ENCODE measurements at regions not wholly inside any gene's neighbourhood (a gene's known extent, or its start where the extent isn't known, plus 50 kb on each side); places are given as distances from the start of the nearest gene placed in this dataset.

GRCh38 chr17:77858291-77859034, 100.0 kb upstream of the TNRC6C start:
- in situ Hi-C loops (cut with HindIII; ENCODE audit: extremely low pct_ligation_motif_present, low pct_unique_long_range_greater_than_20kb): no loop called here
- TF ChIP-seq ZNF207 (IDR thresholded peaks at IDR 0.05; ENCODE audit: borderline replicate concordance) (peak; percentile 86; the same call in 1 of the 2 replicates), CEBPB (IDR thresholded peaks at IDR 0.05; ENCODE audit: borderline replicate concordance, low read depth, low read length) (no peak)
- ATAC-seq: no peak
- Histone ChIP-seq H3K9ac (ENCODE audit: insufficient read depth, low read depth, low read length) (no peak overlapping the region), H3K4me1 (ENCODE audit: insufficient read depth, low read length) (0 out of 2 replicates have a peak, but pooled peaks cover 1% of the 10 kb centered on the region), H3K27ac (ENCODE audit: extremely low read length, insufficient read depth, low read length) (no peak overlapping the region), H3K36me3 (replicated peaks in 1 of 2; ENCODE audit: control insufficient read depth in 1 of 2, insufficient read depth in 2 of 2, low read length in 2 of 2) (no peaks in the 10 kb centered on the region), H3K4me2 (ENCODE audit: low read depth, low read length) (no peak overlapping the region), H4K20me1 (ENCODE audit: insufficient read depth, low read length) (no peaks in the 10 kb centered on the region; the same call in 1 of the 2 replicates), H3K4me3 (replicated peaks in 1 of 3; ENCODE audit: insufficient read depth in 1 of 3, low read depth in 2 of 3, low read length in 3 of 3) (no peak overlapping the region), H2AFZ (ENCODE audit: low read length) (no peak overlapping the region), H3K79me2 (ENCODE audit: insufficient read depth, low read length) (no peaks in the 10 kb centered on the region), H3K27me3 (ENCODE audit: control insufficient read depth in 1 of 2, insufficient read depth in 2 of 2, low read length in 2 of 2) (peaks cover 11 to 62% of the 10 kb centered on the region in 2 experiments; a peak in 4 of 5 replicates), H3K9me3 (ENCODE audit: low read length) (no peaks in the 10 kb centered on the region)
- ChIA-PET CTCF (ENCODE audit: low intra/inter-chr PET ratio, low total read pairs) (no interaction called here), POLR2A (no interaction called here)
- WGBS (ENCODE audit: low lambda C conversion rate): 2% methylated on average over 5 of the region's 5 CpGs
- no peak for FAIRE-seq
- intact Hi-C loops (cut with micrococcal nuclease; ENCODE audit: unreplicated experiment): no loop called here
- no TSS peak for BruUV-seq (replicated peaks)
- no peak for DNase-seq (ENCODE audit: low spot score)

GRCh38 chr17:77859035-77859810, 99.3 kb upstream of the TNRC6C start:
- ATAC-seq: no peak
- intact Hi-C loops (cut with micrococcal nuclease; ENCODE audit: unreplicated experiment) (no loop called here), in situ Hi-C loops (cut with HindIII; ENCODE audit: extremely low pct_ligation_motif_present, low pct_unique_long_range_greater_than_20kb) (no loop called here)
- no peaks in the 10 kb centered on the region for H3K36me3 ChIP-seq (replicated peaks in 1 of 2; ENCODE audit: control insufficient read depth in 1 of 2, insufficient read depth in 2 of 2, low read length in 2 of 2)
- no TSS peak for BruUV-seq (replicated peaks)
- peaks cover 14 to 62% of the 10 kb centered on the region in 2 experiments; a peak in 4 of 5 replicates for H3K27me3 ChIP-seq (ENCODE audit: control insufficient read depth in 1 of 2, insufficient read depth in 2 of 2, low read length in 2 of 2)
- ChIA-PET POLR2A (no interaction called here), CTCF (ENCODE audit: low intra/inter-chr PET ratio, low total read pairs) (no interaction called here)
- no peak overlapping the region for H3K4me2 ChIP-seq (ENCODE audit: low read depth, low read length)
- FAIRE-seq: no peak
- H3K9me3 ChIP-seq (ENCODE audit: low read length): no peaks in the 10 kb centered on the region
- no peak overlapping the region for H2AFZ ChIP-seq (ENCODE audit: low read length)
- no peak overlapping the region for H3K4me3 ChIP-seq (replicated peaks in 1 of 3; ENCODE audit: insufficient read depth in 1 of 3, low read depth in 2 of 3, low read length in 3 of 3)
- H4K20me1 ChIP-seq (ENCODE audit: insufficient read depth, low read length): no peaks in the 10 kb centered on the region; the same call in 1 of the 2 replicates
- no peak overlapping the region for H3K9ac ChIP-seq (ENCODE audit: insufficient read depth, low read depth, low read length)
- H3K79me2 ChIP-seq (ENCODE audit: insufficient read depth, low read length): no peaks in the 10 kb centered on the region
- 0 out of 2 replicates have a peak, but pooled peaks cover 9% of the 10 kb centered on the region for H3K4me1 ChIP-seq (ENCODE audit: insufficient read depth, low read length)
- WGBS (ENCODE audit: low lambda C conversion rate): 6% methylated on average over 7 of the region's 7 CpGs
- no peak overlapping the region for H3K27ac ChIP-seq (ENCODE audit: extremely low read length, insufficient read depth, low read length)
- no peak for DNase-seq (ENCODE audit: low spot score)
- TF ChIP-seq ZNF136 (CRISPR knock-in tag; IDR thresholded peaks at IDR 0.05; ENCODE audit: low read depth): no peak
- no peak for TF ChIP-seq ZNF441 (CRISPR knock-in tag; IDR thresholded peaks at IDR 0.05; ENCODE audit: borderline replicate concordance)
- TF ChIP-seq ZNF414 (CRISPR knock-in tag; IDR thresholded peaks at IDR 0.05): no peak
- no peak for TF ChIP-seq THAP9 (CRISPR knock-in tag; IDR thresholded peaks at IDR 0.05; ENCODE audit: borderline replicate concordance)
- TF ChIP-seq ZNF383 (CRISPR knock-in tag; IDR thresholded peaks at IDR 0.05; ENCODE audit: borderline replicate concordance): no peak
- no peak for TF ChIP-seq ZMAT5 (CRISPR knock-in tag; IDR thresholded peaks at IDR 0.05; ENCODE audit: borderline replicate concordance, low read depth)
- TF ChIP-seq TBL1XR1 (IDR thresholded peaks at IDR 0.05; ENCODE audit: borderline replicate concordance, low read length, partially characterized antibody): no peak
- TF ChIP-seq ZNF24 (IDR thresholded peaks at IDR 0.05): no peak

Data from HepG2 (cell line).